Caco-2 (cell line): ENCODE measurements at regions not wholly inside any gene's neighbourhood (a gene's known extent, or its start where the extent isn't known, plus 50 kb on each side); places are given as distances from the start of the nearest gene placed in this dataset.

Source experiments
- BruUV-seq: library from RNA; stranded (reverse); fragments of 400-500 nt; replicated peaks from 2 replicates; lab custom pipeline; 2021; lab: Mats Ljungman, UMichigan
- CTCF ChIA-PET: fragments of 300-600 bp; sonication (Branson Sonifier 250); formaldehyde crosslinking; loops from one replicate; lab custom pipeline; 2022; ENCODE audit warnings: antibody characterized with exemption; lab: Charles Lee
- POLR2A ChIA-PET: fragments of 300-600 bp; sonication (Branson Sonifier 250); formaldehyde crosslinking; loops from one replicate; lab custom pipeline; 2022; ENCODE audit warnings: antibody characterized with exemption; lab: Charles Lee
- DNase-seq, 2 experiments: peaks; one replicate each; pipeline versions ENCODE4 v3.0.0 to v3.0.0-alpha.2; 2020 to 2022
- H3K27me3 ChIP-seq: replicated peaks from 2 replicates; pipeline ENCODE4 v1.6.0; 2011; ENCODE audit warnings: low read length; ENCODE audit not compliant: control insufficient read depth, insufficient read depth
- H3K36me3 ChIP-seq: 2 replicates; pipeline ENCODE4 v1.5.1; 2011; ENCODE audit warnings: low read length; ENCODE audit not compliant: control insufficient read depth, insufficient read depth
- H3K4me1 ChIP-seq: fragments of 250-450 bp; sonication (Bioruptor Pico); 2 replicates; pipeline ENCODE4 v1.5.1; 2020; ENCODE audit warnings: mild to moderate bottlenecking
- H3K4me3 ChIP-seq: 2 replicates; pipeline ENCODE4 v1.5.1; 2011; ENCODE audit warnings: low read depth, mild to moderate bottlenecking, control low read depth, low read length
- H3K9me3 ChIP-seq: fragments of 250-450 bp; sonication (Bioruptor Pico); 2 replicates; pipeline ENCODE4 v1.5.1; 2020; ENCODE audit warnings: mild to moderate bottlenecking, moderate library complexity
- H3K27ac Mint-ChIP-seq: one replicate; pipeline ENCODE4 v1.8.0; 2022; ENCODE audit warnings: mixed read lengths; ENCODE audit not compliant: unreplicated experiment
- H3K27me3 Mint-ChIP-seq: one replicate; pipeline ENCODE4 v1.8.0; 2022; ENCODE audit warnings: mixed read lengths; ENCODE audit not compliant: insufficient read depth, unreplicated experiment
- H3K36me3 Mint-ChIP-seq: one replicate; pipeline ENCODE4 v1.8.0; 2022; ENCODE audit warnings: mild to moderate bottlenecking, mixed read lengths; ENCODE audit not compliant: insufficient read depth, unreplicated experiment
- H3K4me1 Mint-ChIP-seq: one replicate; pipeline ENCODE4 v1.8.0; 2022; ENCODE audit warnings: low read depth, mixed read lengths; ENCODE audit not compliant: unreplicated experiment
- H3K4me3 Mint-ChIP-seq: one replicate; pipeline ENCODE4 v1.8.0; 2022; ENCODE audit warnings: mild to moderate bottlenecking, moderate library complexity, mixed read lengths; ENCODE audit not compliant: unreplicated experiment
- H3K9me3 Mint-ChIP-seq: one replicate; pipeline ENCODE4 v1.8.0; 2022; ENCODE audit warnings: mixed read lengths; ENCODE audit not compliant: unreplicated experiment
- intact Hi-C: fragments of 100-400 bp; cut with micrococcal nuclease; formaldehyde crosslinking; loops from one replicate; pipeline ENCODE4 v1.10.0; 2022; ENCODE audit not compliant: unreplicated experiment
- TF ChIP-seq, protein P1 (sequence below), 2 experiments: fragments of 200-600 bp in 1 of 2; IDR thresholded peaks; 1 replicate in 1 of 2; 2 replicates in 1 of 2; pipeline versions ENCODE4 v1.5.1 to v1.8.0; 2011 to 2022; ENCODE audit warnings: antibody characterized with exemption in 1 of 2, control low read depth in 1 of 2, inconsistent platforms in 1 of 2, low read depth in 1 of 2, low read length in 1 of 2, mild to moderate bottlenecking in 1 of 2, moderate library complexity in 1 of 2; ENCODE audit not compliant: insufficient read depth in 1 of 2, severe bottlenecking in 1 of 2, unreplicated experiment in 1 of 2

DNA sequence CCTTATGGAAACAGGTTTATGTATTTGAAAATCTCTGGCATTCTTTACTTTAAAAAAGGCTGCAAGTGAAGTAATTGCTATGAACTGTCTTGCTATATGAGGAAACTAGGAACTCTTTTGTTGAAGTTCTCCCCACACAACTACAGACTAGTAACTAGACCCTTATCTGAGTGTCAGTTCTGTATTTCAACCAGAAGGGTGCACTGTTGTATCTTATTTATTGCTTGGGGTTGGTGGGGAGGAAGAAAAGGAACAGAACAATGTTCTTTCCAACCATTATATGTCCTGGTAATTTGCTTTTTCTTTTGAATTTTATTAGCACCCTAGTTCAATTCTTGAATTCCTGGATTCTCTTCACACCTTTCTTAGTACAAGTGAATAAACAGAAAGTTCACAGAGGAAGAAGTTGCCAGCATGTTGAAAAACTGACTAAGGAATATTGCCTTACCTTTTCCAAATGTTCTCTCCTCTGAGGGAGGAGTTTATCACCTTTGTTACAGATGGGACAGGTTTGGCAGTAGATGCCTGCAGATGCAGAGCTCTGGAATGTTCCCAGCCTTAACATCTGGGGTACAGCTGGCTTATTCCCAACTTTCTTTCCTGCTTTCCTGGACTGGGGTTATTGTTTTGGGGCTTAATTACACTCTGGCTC is 162.4 kb upstream of the CFAP20DC start:
- intact Hi-C loops = loop anchor here (5.0 kb wide), 2 partner anchors 365 to 645 kb away; no protein-coding TSS in a partner anchor
- no peaks in the 10 kb centered on the region for H3K9me3 ChIP-seq
- DNase-seq = peak in 1 of 2 experiments; percentile 35

GRCh38 chr3:59210260-59210659 is 160.4 kb upstream of the CFAP20DC start:
- peaks cover 10% of the 10 kb centered on the region for H3K27me3 Mint-ChIP-seq
- Histone ChIP-seq H3K27me3 (no peaks in the 10 kb centered on the region), H3K4me3 (no peak overlapping the region), H3K36me3 (no peaks in the 10 kb centered on the region), H3K4me1 (no peaks in the 10 kb centered on the region), H3K9me3 (no peaks in the 10 kb centered on the region)
- no peaks in the 10 kb centered on the region for H3K36me3 Mint-ChIP-seq
- POLR2A ChIA-PET = no interaction called here
- no peak for DNase-seq
- H3K27ac Mint-ChIP-seq = no peak overlapping the region
- TF ChIP-seq, protein P1, sequence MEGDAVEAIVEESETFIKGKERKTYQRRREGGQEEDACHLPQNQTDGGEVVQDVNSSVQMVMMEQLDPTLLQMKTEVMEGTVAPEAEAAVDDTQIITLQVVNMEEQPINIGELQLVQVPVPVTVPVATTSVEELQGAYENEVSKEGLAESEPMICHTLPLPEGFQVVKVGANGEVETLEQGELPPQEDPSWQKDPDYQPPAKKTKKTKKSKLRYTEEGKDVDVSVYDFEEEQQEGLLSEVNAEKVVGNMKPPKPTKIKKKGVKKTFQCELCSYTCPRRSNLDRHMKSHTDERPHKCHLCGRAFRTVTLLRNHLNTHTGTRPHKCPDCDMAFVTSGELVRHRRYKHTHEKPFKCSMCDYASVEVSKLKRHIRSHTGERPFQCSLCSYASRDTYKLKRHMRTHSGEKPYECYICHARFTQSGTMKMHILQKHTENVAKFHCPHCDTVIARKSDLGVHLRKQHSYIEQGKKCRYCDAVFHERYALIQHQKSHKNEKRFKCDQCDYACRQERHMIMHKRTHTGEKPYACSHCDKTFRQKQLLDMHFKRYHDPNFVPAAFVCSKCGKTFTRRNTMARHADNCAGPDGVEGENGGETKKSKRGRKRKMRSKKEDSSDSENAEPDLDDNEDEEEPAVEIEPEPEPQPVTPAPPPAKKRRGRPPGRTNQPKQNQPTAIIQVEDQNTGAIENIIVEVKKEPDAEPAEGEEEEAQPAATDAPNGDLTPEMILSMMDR (IDR thresholded peaks at IDR 0.05; ENCODE audit: insufficient read depth in 1 of 2, low read depth in 1 of 2, low read length in 1 of 2, severe bottlenecking in 1 of 2, unreplicated experiment in 1 of 2) = no peak
- H3K4me1 Mint-ChIP-seq = no peaks in the 10 kb centered on the region
- intact Hi-C loops = loop anchor here (5.0 kb wide), 2 partner anchors 367 to 647 kb away; no protein-coding TSS in a partner anchor
- BruUV-seq = no TSS peak
- H3K9me3 Mint-ChIP-seq = no peaks in the 10 kb centered on the region
- CTCF ChIA-PET = no interaction called here
- H3K4me3 Mint-ChIP-seq = no peak overlapping the region

More for the DNA sequence above, 162.4 kb upstream of the CFAP20DC start:
- TF ChIP-seq, protein P1 (IDR thresholded peaks at IDR 0.05; ENCODE audit: insufficient read depth in 1 of 2, low read depth in 1 of 2, low read length in 1 of 2, severe bottlenecking in 1 of 2, unreplicated experiment in 1 of 2) = peak; percentile 46 to 61
- no peaks in the 10 kb centered on the region for H3K9me3 Mint-ChIP-seq
- no peaks in the 10 kb centered on the region for H3K36me3 Mint-ChIP-seq
- Histone ChIP-seq H3K4me1 (no peaks in the 10 kb centered on the region), H3K36me3 (no peaks in the 10 kb centered on the region), H3K27me3 (no peaks in the 10 kb centered on the region), H3K4me3 (no peak overlapping the region)
- no TSS peak for BruUV-seq
- no peak overlapping the region for H3K27ac Mint-ChIP-seq
- peaks cover 6% of the 10 kb centered on the region for H3K27me3 Mint-ChIP-seq
- no peaks in the 10 kb centered on the region for H3K4me1 Mint-ChIP-seq
- no peak overlapping the region for H3K4me3 Mint-ChIP-seq
- ChIA-PET POLR2A (no interaction called here), CTCF (interaction anchor here (1.3 kb wide), 1 partner anchor 645 kb away, joined by 4 read pairs; no protein-coding TSS in a partner anchor)

- Histone ChIP-seq H3K4me3 (no peak overlapping the region), H3K9me3 (no peaks in the 10 kb centered on the region), H3K27me3 (no peaks in the 10 kb centered on the region), H3K36me3 (no peaks in the 10 kb centered on the region), H3K4me1 (no peaks in the 10 kb centered on the region)
- no peak overlapping the region for H3K4me3 Mint-ChIP-seq
- peaks cover 2% of the 10 kb centered on the region for H3K27me3 Mint-ChIP-seq
- no peaks in the 10 kb centered on the region for H3K9me3 Mint-ChIP-seq
- intact Hi-C loops = no loop called here
- no peak for DNase-seq
- H3K36me3 Mint-ChIP-seq = no peaks in the 10 kb centered on the region
- TF ChIP-seq, protein P1 (IDR thresholded peaks at IDR 0.05; ENCODE audit: insufficient read depth in 1 of 2, low read depth in 1 of 2, low read length in 1 of 2, severe bottlenecking in 1 of 2, unreplicated experiment in 1 of 2) = no peak
- BruUV-seq = no TSS peak
- ChIA-PET CTCF (interaction anchor here (0.7 kb wide), 1 partner anchor 138 kb away, joined by 5 read pairs; no protein-coding TSS in a partner anchor), POLR2A (no interaction called here)
- no peak overlapping the region for H3K27ac Mint-ChIP-seq
- peaks cover 6% of the 10 kb centered on the region for H3K4me1 Mint-ChIP-seq
Observed at GRCh38 chr3:59192473-59192872, 142.6 kb upstream of the CFAP20DC start.
